Adrenal gland (tissue), 5 donors: ENCODE measurements at regions not wholly inside any gene's neighbourhood (a gene's known extent, or its start where the extent isn't known, plus 50 kb on each side); places are given as distances from the start of the nearest gene placed in this dataset.
"Not testable (repeated sequence)": the region's sequence is repeated elsewhere in the genome, so short reads cannot be mapped to it uniquely, and the experiment has no call there.

Experiments used
- CTCF ChIP-seq, 6 experiments: fragments of 450-650 bp in 4 of 6; fragments of 200-600 bp in 2 of 6; sonication (generic) in 1 of 6; IDR thresholded peaks; 1 replicate in 5 of 6; 2 replicates in 1 of 6; pipeline versions ENCODE4 v1.5.1 to v1.8.0; 2016 to 2021; ENCODE audit warnings: antibody characterized with exemption in 6 of 6, mild to moderate bottlenecking in 2 of 6, moderate library complexity in 1 of 6
- POLR2A ChIP-seq, 2 donors: fragments of 450-650 bp; IDR thresholded peaks; one replicate each; pipeline ENCODE4 v1.6.1; 2017; ENCODE audit warnings: antibody characterized with exemption in 2 of 2, mild to moderate bottlenecking in 2 of 2, moderate library complexity in 1 of 2
- donor health status: DM: no; HTN: no; CAD: no.

- TF ChIP-seq CTCF, POLR2A (IDR thresholded peaks at IDR 0.05): not testable (repeated sequence)
Observed at GRCh38 chr15:22249511-22249910, 169.2 kb downstream of the OR4M2 start.
